ENCODE measurements at regions not wholly inside any gene's neighbourhood (a gene's known extent, or its start where the extent isn't known, plus 50 kb on each side); places are given as distances from the start of the nearest gene placed in this dataset.

DNA sequence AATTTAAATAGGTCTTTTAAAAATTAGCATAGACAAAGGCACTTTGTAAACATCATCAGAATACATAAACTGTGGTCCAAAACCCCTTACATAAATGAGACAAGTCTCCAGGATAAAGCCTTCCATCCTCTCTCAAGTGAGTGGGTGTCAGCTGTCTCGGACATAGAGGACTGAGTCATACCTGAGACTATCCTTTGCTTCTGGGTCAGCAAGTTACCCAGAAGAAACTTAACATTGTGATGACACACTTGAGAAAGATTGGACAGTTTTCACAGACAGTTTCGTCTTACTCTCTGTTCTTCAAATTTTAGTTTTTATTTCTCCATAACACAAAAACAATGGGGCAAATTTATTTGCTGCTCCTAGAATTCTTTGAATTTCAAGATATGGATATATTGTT, 838.0 kb downstream of the DHX35 start:
- H3K4me3 ChIP-seq (ENCODE audit: low read depth, low read length): no peak overlapping the region

DNA sequence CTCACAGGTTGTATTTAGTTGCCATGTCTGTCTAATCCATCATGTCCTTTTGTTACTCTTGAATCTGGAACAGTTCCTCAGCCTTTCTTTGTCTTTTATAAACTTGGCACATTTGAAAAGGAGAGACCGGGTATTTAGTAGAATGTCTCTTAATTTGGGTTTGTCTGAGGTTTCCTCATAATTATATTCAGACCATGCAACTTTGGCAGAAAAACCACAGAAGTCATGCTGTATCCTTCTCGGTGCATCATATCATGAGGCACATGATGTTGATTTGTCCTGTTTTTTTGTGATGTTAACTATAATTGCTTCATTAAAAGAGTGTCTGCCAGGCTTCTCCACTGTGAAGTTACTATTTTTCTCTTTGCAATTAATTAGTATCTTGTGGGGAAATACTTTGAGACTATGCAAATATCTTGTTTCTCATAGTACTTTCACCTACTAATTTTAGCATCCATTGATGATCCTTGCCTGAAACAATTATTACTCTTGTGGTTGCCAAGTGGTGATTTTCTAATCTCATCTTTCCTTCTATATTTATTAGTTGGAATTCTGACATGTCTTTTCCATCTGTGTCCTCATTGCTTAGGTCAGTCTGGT, 837.3 kb downstream of the DHX35 start:
- no peak overlapping the region for H3K4me3 ChIP-seq (ENCODE audit: low read depth, low read length)

DNA sequence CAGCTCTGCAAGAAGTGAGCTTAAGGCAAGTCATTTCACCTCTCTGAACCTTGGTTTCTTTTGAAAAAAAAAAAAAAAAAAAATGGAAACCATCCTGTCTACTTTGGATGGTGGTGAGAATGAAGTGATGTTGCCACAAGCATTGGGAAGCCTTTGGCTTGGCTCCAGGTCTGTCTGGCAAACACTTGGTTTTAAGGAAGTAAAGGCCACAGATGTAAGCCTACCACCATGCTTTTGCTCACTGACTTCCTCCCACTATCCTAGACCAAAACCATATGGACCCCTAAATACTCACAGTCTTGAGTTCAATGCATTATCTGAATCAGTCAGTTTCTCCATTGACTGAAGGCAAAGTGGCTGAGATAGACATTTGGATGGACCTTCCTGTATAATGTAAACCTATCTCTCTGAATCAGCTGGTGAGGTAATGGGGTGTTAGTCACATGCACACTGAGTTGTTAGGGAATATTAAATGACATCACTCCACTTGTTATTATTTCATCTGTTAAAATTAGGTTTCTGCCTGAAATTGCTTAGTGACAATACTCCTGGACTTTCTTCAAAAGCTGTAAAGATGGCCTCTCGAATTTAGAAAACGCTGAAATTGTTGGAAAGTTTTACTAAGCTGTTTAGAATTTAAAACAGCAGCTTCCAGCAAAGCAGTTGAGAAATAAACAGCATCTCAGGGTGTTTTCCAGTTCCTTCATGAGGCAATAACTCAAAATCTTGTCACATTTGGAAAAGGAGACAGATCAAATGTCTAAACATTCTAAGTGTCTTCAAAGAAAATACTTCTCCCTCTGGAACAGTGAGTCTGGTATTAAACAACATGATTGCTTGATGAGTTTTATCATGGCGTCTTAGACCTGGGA, 833.5 kb downstream of the DHX35 start:
- H3K4me3 ChIP-seq (ENCODE audit: low read depth, low read length): no peak overlapping the region

DNA sequence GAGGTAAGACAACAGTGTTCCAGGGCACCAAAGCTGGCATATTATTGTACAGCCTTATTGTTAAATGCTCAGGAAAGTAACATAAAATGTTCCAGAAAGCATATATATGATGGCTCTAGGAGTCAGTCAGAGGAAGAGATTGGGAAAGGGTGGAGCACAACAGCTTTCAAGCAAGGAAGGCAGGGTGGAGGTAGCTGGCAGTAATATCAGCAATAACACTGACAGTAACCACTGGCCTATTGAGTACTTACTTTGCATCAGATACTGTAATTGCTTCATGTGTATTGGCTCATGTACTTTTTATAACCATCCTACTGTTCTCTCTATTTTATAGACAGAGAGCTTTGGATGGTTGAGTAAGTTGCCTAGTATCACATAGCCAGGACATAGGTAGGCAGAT, 830.2 kb downstream of the DHX35 start:
- no peak overlapping the region for H3K4me3 ChIP-seq (ENCODE audit: low read depth, low read length)

DNA sequence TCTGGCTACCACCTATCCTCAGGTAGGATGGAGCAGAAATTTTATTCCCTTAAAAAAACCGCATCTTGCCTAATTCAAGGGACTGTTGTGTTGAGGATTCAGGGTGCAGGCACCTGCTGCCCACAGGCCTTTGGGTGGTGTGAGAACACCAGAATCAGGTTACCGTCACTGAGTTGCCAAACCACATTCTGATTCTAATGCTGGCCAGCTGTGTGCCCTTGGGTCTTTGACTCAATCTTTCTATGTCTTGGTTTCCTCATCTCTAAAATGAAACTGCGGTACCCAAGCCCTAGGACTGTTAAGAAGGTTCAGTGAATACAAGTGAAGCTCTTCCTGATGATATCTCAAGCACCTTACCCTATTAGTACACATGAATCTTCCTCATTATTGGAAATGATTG, 827.3 kb downstream of the DHX35 start:
- H3K4me3 ChIP-seq (ENCODE audit: low read depth, low read length): no peak overlapping the region

DNA sequence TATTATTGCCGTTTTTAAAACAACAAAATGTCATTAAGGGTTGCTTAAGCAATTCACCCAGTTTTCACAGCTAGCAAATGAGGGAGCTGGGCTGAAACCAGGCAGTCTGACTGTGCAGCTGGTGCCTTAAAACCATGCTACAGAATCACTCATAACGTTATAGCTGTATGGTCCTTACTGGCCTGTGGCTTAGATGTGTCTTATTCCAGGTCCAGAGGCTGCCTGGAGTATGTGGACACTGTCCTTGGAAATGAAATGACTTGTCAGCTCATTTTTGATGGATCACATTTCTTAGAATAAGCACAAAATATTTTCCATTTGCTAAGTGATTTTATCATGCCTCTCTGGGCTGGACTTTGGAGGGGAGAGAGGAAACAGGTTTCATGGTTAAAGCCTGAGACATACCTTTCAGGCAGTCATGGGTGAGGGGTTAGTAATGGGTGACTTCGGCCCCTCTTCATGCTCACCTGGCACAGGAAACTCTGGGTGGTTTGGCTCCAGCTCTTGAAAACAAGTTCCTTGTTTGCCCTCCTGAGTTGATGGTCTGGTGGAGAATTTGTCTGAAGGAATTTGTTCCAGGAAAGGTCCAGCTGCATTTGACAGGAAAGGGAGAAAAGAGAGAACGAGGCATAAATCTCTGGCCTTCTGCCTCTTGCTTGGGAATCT, 823.2 kb downstream of the DHX35 start:
- H3K4me3 ChIP-seq (ENCODE audit: low read depth, low read length): no peak overlapping the region

DNA sequence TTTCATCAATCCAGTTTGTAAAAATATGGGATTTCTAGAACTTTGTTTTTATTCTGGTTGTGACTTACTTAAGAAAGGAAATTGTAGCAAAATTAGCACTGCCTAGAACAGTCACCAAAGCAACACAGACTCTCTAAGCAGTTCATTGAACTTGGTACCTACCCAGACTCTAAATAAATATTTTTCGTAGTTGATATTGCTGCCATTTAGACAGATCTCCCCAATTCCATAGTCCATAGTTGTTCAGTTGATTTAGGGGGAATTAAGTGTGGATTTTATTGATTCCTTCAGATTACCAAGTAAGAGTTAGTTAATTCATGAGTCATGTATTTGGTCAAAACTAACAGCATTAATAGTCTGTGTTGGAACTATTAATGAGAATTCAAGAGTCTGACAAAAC, 822.5 kb downstream of the DHX35 start:
- H3K4me3 ChIP-seq (ENCODE audit: low read depth, low read length): no peak overlapping the region

DNA sequence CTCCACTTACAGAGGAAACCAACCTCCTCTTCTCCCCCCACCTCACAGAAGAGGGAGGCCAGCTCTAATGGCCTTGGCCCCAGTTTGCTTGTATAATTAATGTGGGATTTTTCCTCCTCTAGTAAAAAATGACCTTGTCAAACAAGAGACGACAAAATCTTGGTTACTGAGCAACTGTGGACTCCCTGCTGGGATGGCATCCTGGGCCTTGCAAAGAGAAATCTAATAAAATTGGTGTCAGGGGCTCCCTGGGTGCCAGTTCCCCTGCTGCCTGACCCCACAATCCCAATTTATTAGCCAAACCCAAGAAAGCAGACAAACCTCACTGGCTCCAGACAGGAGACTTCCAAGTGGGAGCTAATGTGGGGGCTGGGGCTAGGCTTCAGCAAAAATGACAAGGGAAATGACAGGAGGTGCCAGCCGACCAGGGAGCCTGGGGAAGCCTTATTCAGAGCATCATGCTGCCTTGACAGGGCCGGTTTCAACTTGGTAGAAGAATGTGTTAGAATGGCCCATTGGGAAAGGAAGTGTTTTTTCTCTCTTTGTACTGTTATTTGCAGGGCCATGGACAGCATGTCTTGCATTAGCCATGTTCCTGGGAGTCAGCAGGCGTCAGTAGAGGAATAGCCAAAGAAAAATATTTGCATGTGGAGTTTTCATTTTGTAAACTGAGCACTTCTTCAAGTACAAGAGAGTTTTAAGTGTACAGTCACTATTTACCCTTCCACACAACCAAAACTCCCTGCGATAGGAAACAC, 816.9 kb downstream of the DHX35 start:
- H3K4me3 ChIP-seq (ENCODE audit: low read depth, low read length): no peak overlapping the region

DNA sequence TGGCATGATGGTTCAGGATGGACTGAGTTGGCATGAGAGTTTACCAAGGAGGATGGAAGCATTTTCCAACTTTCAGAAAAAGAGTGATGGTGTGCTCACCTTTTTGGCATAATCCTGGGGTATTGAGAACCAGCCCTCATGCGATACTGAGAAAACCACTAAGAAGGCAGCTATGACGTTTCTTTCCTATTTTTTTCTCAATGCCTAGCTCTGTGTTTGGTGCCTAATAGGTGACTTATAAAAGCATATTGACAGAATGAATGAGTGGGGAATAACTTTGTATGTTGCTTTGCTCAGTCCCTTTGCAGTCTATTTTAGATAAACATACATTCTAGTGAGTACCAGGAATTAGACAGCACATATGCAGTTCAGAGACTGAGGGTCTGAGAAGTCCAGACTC, 816.3 kb downstream of the DHX35 start:
- H3K4me3 ChIP-seq (ENCODE audit: low read depth, low read length): no peak overlapping the region

DNA sequence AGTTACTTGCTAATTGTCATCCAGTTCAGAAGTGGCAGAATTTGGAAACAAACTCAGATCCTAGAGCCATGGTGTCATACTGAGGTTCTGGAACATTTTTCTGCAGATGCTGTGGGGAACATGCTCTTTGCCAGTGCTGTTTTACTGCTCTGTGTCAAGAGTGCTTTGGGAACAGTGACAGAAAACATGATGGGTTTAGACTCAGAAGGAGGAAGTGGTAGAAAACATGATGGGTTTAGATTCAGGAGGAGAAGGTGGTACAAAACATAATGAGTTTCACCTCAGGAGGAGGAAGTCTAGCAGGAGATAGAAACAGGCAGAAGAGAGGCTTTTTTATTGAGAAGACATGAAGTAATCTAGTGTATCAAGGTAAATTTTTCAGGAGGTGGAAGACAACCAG, 815.5 kb downstream of the DHX35 start:
- H3K4me3 ChIP-seq (ENCODE audit: low read depth, low read length): no peak overlapping the region

DNA sequence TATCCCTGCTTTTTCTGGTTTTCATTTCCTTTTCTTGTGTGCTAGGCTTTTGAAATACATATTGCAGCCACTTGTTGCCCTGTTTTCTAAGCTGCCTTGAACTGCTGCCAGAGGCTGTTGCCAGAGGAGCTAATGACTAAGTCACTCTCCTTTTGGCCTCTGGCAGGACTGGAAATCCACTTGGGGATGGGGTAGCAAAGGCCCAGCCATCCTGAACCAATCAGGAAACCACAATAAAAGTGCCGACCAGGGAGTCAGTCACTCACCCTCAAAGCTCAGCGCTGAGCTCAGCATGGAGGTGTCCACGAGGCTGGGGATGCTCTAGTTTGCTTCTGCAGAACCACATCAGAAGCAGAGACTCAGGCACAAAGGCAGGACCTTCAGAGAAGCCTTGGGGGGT, 813.0 kb downstream of the DHX35 start:
- H3K4me3 ChIP-seq (ENCODE audit: low read depth, low read length): no peak overlapping the region

DNA sequence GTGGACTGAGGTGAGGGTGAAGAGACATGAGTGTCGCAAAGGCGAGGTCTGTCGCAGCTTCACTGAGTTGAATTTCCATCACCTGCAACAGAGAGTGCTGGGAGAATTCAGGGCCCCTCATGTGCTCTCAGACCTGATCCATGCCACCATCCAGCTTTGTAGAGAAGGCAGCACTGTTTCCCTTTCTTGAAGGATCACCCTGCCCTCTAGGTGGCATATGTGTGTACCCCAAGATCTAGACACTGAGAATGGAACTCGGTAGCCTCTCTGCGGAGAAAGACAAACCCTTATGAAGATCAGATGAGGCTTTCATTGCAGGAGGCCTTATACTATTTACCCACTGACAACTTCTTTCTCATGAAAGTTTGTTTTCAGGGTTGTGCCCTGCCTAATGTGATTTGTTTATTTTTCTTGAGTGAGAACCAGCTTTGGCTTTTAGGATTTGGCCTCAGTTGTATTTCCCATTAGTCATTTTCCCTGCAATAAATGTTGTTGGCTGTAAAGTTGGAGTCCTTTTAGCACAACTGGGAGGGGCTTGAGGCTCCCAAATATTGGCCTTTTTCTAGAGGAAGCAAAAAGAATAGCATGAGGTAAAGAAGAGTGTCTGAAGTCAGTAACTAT, 811.3 kb downstream of the DHX35 start:
- H3K4me3 ChIP-seq (ENCODE audit: low read depth, low read length): no peak overlapping the region

DNA sequence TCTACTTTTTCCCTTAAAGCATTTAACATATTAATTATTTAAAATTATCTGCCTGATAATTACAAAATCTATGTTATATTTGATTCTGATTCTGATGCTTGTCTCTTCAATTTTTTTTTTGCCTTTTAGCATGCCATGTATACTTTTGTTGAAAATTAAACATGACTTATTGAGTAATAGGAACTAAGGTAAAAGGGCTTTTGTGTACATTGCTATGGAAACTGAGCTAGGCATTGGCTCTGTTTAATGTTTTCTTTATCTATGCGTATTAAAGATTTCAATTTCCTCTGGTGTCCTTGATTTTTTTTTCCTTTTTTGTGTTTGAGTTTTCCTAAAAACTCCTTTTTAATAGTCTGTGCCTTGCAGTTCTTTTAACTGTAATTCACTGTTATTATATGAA, 805.2 kb downstream of the DHX35 start:
- no peak overlapping the region for H3K4me3 ChIP-seq (ENCODE audit: low read depth, low read length)

DNA sequence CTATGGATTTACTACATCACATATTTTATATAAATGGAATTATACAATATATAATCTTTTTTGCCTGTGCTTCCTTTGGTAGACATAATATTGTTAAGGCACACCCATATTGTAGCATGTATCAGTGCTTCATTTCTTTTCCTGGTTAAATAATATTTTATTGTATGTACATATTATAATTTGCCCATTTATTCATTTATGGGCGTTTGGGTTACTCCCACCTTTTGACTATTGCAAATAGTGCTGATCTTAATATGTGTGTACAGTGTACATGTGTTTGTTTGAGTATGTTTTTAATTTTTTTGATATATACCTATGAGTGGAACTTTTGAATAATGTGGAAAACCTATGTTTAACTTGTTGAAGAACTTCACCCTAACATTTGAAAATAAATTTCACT, 804.2 kb downstream of the DHX35 start:
- H3K4me3 ChIP-seq (ENCODE audit: low read depth, low read length): no peak overlapping the region

DNA sequence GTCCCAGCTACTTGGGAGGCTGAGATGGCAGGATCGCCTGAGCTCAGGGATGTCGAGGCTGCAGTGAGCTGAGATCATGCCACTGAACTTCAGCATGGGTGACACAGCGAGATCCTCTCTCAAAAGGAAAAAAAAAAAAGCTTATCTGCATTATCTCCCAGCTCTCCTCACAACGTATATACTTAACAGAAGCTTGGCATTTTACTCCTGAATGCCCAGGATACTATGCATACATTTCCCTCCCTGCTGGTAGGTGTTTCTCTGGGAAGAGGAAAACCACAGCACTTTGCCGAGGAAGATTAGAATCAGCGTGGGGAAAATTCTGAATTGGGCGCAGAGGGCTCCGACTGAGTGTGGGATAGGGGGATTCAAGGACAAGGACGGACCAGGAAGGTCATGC, 800.6 kb downstream of the DHX35 start:
- no peak overlapping the region for H3K4me3 ChIP-seq (ENCODE audit: low read depth, low read length)

DNA sequence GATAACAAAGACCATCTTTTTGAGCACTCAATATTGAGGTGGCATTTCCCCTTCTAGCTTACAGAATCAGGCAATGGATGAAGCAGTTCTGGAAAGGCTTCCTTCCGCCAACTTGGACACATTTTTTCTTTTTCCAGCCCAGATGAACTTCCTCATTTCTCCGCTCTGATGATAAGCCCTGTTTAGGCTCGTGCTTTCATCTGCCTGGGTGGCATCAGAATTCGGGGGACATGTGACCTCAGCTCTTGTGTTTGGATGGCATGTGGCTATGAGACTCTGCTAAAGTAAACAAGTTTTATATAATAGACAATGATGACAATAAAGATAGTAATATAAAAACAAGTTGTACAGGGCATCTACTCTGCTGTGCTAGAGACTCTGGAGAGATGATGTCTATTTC, 796.7 kb downstream of the DHX35 start:
- no peak overlapping the region for H3K4me3 ChIP-seq (ENCODE audit: low read depth, low read length)

DNA sequence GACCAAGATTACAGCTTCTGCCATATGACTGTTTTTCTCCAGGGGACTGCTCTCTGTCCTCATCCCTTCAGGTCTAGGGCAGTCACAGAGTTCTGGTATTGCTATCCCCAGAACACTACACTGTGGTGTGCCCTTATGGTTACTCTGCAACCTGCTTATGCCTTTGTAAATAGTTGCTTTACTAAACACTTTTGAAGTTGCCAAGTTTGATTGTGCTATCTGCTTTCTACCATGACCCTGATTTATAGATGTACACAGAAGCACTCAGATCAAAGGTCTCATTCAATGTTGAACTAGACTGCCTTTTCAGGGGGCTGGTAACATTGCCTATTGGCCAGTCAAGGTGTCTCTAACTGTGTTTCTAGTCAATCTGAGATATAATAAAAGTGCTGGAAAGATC, 794.7 kb downstream of the DHX35 start:
- H3K4me3 ChIP-seq (ENCODE audit: low read depth, low read length): no peak overlapping the region

DNA sequence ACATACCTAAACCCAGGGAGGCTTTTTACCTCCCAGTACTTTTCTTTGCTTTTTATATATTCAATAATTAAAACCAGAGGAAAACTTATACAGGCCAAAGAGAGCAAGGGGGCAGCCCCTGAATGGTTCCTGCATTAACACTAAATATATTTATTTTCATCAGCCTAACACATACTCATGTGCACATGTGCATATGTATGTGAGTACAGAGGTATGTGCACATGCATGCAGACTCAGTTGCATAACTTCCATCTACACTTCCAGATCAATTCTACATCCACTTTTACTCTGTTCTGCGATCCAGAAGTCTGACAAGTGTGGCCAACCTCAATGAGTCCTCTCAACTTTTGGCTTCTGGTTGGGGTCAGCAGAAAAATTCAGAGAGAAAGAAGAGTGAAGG, 794.2 kb downstream of the DHX35 start:
- no peak overlapping the region for H3K4me3 ChIP-seq (ENCODE audit: low read depth, low read length)

DNA sequence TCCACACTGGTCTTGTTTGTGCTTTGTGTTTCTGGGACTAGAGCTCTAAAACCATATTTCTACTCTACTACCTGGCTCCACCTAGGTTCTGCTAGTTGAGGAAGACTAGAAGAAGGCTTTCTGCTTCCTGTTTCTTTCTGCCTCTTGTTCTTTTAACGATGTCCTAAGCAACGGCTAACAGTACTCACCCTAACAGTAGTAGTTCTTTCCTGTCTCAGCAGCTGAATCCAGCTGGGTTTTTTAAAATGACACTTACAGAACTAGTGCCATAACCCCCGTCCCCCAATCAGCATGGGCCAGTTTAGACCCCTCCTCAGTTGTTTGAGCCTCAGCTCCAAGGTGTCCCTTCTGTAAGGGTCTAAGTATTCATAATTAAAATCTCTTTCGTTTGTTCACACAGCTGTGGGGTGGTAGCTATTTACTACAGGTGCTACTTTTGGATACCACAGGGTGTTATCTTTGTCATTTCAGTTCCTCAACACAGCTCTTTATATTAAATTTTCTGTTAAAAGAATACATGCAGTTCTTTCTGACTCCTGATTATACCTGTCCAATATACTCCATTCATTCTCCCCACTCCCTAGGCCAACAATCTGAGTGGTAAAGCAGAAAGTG, 790.2 kb downstream of the DHX35 start:
- no peak overlapping the region for H3K4me3 ChIP-seq (ENCODE audit: low read depth, low read length)

DNA sequence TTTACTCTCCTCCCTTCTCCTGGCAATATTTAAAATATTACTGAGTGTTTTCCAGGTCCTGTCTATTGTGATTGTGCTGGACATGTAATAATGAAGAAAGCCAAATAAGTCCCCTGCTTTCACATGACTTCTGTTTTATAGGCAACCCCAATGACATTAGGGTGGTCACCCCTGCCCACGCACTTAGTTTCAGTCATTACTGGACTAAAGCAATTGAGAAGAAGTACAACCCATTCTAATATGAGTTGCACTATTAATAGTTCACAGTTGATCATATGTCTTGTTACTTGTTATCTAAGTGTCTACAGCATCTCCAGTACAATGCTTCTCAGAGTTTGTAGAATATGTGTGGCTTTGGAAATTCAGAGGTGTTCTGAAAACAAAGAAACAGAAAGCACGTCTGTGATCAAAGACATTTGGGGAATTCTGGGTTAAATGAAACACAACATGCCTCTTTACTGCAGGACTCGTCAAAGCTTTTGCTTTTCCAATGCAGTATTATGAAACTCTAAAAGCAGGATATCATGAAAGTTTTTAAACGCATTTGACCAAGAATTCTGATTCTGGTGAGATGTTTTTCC, 789.5 kb downstream of the DHX35 start:
- H3K4me3 ChIP-seq (ENCODE audit: low read depth, low read length): no peak overlapping the region

All from iPS-11a (cell line).